GM12872 (cell line): ENCODE measurements at regions not wholly inside any gene's neighbourhood (a gene's known extent, or its start where the extent isn't known, plus 50 kb on each side); places are given as distances from the start of the nearest gene placed in this dataset.
A peak's percentile ranks its signal among the peaks of the same experiment; 100 is the strongest.

ENCODE experiments used
- TF ChIP-seq, protein P1 (sequence below): IDR thresholded peaks from 3 replicates; pipeline ENCODE4 v1.5.1; 2011; ENCODE audit warnings: low read depth, mild to moderate bottlenecking, low read length, moderate library complexity; ENCODE audit not compliant: insufficient read depth

DNA sequence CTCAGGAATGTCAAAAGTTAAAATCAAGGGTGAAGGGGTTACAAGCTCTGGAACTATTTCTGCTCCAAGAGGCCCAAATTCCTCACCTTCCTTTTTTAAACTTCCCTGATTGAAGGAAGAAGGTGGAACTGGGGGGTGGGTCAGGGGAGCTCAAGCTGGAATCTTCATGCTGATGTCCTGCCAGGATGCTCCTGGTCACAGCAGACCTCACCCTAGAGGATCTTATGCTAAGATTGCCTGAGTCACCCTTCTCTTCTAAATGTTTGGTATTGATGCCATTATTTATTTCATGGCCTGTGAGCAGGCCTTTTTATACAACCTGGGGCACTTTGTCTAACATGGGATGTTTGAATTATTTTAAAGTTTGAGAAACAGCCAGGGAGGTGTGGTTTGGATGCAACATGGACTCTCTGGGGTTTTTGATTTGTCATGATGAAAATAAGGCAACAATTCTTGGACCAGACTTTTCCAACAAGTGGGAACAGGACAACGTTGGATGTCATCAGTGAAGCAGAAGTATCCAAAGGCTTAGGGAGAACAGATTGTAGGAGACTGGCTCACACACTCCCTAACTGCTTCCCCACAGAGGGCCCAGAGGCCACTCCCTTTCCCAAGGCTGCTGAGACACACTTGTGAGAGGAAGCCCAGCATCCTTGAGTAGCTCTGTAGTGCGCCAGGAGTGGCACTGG is 420.2 kb upstream of the MEX3C start:
- TF ChIP-seq, protein P1, sequence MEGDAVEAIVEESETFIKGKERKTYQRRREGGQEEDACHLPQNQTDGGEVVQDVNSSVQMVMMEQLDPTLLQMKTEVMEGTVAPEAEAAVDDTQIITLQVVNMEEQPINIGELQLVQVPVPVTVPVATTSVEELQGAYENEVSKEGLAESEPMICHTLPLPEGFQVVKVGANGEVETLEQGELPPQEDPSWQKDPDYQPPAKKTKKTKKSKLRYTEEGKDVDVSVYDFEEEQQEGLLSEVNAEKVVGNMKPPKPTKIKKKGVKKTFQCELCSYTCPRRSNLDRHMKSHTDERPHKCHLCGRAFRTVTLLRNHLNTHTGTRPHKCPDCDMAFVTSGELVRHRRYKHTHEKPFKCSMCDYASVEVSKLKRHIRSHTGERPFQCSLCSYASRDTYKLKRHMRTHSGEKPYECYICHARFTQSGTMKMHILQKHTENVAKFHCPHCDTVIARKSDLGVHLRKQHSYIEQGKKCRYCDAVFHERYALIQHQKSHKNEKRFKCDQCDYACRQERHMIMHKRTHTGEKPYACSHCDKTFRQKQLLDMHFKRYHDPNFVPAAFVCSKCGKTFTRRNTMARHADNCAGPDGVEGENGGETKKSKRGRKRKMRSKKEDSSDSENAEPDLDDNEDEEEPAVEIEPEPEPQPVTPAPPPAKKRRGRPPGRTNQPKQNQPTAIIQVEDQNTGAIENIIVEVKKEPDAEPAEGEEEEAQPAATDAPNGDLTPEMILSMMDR, result no peak

DNA sequence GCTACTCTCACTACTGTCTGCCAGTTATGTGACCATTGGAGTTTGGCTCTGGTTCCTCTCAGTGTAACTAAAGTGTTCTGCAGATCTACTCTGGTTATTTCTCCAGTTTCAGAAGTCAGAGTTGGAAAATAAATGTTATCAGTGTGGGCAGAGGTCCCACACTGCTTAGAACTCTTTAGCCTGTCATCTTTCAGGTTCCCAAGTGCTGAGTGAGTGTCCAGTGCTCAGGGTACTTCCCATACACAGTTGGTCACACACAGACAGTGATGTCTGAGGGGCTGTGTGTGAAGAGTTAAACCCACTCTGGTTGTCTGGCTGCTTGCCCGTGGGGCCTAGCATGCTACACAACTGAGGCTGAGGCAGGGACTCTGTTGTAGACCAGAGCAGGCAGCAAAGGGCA is 421.8 kb upstream of the MEX3C start:
- TF ChIP-seq, protein P1, result no peak

DNA sequence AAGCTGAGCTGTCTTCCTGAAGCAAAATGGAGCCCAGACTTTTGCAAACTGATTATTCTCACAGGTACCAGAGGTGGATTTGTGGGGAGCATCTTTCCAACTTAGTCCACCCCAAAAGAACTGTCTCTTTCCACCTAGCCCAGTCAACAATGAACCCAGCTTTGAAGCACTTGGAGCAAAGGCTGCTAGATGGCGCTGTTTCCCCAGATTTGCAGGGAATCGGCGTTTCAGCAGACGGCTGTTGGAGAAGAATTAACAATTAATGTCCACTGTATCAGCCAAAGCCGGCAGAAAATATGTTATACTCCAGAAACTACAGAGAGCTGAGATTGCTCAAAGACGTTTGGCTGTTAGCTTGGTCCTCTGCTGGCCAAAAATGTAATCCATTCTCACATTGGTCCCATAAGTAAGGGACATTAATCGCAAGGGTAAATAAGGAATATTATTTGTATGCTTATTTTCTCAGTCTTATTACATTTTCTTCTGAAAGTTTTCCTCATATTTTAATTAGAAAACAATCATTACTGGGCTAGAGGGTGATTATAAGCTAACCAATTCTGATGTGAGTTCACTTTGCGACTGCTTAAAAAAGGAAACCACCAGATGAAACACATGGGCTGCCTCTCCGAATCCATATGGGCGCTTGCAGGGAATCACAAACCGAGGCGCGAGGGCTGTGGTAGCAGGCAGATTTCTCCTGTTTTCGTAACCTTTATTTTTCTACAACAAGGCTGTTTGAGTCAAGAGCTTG is 423.8 kb upstream of the MEX3C start:
- TF ChIP-seq, protein P1, result peak; percentile 89

DNA sequence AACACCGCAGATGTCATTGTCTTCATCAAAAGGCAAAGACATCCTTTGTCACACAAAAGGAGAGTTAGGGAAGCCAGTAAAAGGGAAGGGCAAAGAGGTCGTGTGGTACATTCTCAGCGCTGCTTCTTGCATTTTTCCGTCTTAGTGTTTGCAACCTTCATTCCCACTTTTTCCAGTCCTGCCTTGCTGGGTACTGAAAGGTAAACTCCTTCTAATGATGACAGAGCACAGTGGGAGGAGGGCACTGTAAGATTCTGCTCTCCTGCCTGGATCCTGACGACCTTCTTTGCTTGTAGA is 424.3 kb upstream of the MEX3C start:
- TF ChIP-seq, protein P1, result no peak

DNA sequence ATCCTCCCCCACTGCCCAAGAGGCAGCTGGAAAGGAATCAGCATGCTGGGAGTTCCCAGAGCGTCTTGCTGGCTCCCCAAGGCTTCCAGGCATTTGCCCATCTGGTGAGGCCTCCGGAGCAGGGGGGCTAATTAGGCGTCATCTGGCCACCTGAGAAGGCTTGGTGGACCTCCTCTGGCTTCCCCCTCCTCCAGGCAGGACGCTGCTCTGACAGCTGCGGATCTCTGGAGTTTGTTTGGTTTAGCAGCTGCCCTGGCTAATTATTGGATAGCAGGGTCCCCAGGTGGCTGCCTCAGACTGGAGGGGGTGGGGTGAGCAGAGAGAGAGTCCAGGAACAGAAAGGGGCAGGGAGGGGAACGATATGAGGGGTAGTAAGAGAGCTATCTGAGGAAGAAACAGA is 425.2 kb upstream of the MEX3C start:
- TF ChIP-seq, protein P1, result no peak

DNA sequence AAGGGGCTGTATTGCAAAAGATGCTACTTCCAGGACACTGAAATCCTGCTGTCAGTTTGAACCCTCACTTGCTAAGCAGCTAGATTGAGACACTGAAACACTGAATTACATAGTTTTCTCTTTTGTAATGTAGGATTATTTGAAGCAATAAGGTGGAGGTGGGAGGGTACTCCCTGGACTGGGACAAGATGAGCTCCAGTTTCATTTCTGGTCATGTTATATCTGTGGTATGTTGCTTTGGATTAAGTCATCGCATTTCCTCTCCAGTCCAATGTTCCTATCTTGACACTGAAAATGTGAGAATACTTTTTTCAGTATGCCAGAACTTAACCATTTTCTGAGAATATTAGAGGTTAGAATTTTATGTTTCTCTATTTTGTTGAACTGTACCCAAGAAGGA is 426.2 kb upstream of the MEX3C start:
- TF ChIP-seq, protein P1, result no peak

DNA sequence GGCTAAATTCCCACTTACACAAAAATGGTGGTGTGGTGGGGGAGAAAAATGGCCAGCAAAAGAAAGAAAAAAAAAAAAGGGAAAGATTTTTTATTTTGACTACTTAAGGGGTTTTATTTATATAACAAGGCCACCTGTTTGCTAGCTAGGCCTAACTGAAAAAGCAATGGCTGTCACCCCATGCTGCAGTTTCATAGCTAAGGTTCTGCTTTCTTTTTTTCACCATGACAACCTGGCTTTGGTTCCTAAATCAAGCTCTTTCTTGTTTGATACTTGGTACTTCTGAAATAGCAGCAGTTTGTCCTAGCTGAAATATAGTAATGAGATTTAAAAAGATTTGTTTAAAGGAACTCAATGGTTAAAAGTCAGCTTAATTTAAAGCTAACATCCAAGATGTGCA is 433.2 kb upstream of the MEX3C start:
- TF ChIP-seq, protein P1, result no peak
